ENCODE measurements at regions not wholly inside any gene's neighbourhood (a gene's known extent, or its start where the extent isn't known, plus 50 kb on each side); places are given as distances from the start of the nearest gene placed in this dataset.
"Not testable (repeated sequence)": the region's sequence is repeated elsewhere in the genome, so short reads cannot be mapped to it uniquely, and the experiment has no call there.

DNA sequence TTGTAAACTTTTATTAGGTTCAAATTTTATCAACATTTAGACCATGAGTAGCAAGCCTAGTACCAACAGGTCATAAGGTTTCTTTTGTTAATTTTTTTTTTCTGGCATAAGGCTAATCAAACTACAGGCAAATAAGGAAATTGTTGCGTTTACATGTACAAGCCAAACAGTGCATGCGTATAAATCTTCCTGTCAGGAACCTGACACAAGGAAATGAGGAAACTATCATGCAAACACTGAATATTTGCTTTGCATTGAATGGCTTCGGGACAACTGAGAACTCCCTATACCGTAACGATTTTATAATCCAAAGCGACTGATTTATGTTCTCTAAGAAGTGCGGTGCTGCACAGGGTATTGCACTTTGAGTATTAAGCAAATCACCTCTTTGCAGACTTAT, 133.0 kb upstream of the TRPC4 start:
- intact Hi-C loops (cut with micrococcal nuclease): no loop called here

DNA sequence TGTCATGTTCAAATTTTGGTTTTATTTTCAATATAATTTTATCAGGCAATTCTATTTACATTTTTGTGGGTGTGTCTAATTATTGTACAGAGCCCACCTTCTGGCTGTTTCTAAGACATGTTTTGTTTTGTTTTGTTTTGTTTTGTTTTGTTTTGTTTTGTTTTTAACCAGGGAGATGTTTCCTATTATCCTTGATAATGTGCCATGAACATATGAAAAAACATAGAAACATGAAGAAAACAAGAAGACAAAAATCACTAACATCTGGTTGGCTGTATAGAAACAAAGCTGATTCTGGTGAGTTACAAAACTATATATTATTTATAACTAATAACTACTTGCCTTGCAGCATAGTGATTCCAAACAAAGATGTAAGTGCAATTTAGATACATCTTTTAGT, 128.1 kb upstream of the TRPC4 start:
- intact Hi-C loops (cut with micrococcal nuclease): no loop called here

DNA sequence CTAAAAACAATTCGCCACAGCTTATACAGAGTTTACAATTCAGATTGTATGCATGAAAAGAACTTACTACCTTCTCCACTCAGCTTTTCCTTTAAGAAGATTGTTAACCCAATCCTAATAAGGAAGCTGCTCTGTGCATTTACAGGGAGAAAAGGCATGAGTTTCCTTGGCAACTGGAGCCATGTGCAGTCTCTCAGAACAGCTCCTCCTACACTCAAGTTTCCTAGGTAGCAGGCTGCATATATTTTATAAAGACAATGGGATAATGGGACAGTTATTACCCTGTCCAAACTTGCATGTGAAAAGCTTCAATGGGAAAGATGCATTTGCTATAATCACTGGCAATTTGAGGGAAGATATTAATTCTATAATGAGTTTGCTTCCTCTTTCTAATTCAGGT, 125.5 kb upstream of the TRPC4 start:
- intact Hi-C loops (cut with micrococcal nuclease): no loop called here

DNA sequence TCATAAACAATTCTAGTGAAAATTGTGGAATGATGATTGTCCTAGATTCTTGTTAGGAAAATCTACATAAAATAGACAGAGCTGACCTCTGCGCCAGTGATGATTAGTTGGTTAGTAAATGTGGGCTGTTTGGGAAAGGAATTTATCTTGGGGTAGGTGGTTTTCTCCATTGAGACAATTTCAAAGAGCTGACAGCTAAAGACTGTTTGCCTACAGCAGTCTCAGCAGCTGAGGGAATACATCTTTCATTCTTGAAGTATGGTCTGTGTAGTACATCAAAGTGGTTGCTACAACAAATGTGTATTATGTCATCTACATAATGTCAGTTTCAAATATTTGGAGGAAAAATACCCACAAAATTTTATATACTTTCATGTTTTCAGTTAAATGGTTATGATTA, 117.2 kb upstream of the TRPC4 start:
- intact Hi-C loops (cut with micrococcal nuclease): no loop called here

DNA sequence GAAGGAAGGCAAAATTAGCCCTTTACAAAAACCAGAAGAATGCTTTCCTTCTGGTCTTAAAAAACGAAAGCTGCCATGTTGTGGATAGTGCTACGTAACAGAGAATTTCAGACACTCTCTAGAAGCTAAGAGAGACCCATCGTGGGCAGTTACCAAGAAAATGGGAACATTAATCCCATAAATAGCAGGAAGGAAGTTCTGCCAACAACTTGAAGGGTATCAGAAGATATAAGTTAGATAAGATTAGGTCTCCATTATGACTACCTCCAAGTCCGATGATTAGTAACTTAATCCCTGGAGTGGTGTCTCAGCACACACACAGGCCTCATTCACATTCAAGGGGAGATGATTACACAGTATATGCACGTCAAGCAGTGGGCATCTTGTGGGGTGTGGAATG, 115.7 kb upstream of the TRPC4 start:
- intact Hi-C loops (cut with micrococcal nuclease): no loop called here

DNA sequence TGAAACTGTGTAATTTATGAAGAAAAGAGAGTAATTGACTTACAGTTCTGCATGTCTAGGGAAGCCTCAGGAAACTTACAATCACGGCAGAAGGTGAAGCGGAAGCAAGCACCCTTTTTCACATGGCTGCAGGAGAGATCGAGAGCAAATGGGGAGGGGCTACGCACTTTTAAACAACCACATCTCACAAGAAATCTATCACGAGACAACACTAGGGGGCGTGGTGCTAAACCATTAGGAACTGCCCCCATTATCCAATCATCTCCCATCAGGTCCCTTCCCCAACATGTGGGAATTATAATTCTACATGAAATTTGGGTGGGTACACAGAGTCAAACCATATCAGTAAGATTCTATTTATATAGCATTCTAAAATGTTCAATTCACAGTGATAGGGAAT, 114.8 kb upstream of the TRPC4 start:
- intact Hi-C loops (cut with micrococcal nuclease): no loop called here

DNA sequence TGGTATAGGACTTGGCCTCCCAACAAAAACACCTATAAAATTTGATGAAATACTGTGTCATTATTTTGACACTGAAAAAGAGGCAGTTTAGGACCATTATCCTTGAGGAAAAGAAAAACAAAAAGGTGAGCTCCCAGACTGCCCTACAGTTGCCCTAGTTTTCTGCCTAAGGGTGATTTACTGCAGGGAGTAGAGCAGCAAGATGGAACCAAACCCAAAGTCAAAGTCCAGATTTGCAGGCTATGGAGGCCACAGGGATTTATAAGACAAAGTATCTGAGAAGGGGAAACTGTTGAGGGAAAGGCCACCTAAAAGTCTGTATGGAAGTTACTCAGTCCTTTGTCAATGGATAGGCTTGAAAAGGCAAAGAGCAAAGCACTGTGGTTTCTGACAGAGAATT, 112.4 kb upstream of the TRPC4 start:
- intact Hi-C loops (cut with micrococcal nuclease): no loop called here

DNA sequence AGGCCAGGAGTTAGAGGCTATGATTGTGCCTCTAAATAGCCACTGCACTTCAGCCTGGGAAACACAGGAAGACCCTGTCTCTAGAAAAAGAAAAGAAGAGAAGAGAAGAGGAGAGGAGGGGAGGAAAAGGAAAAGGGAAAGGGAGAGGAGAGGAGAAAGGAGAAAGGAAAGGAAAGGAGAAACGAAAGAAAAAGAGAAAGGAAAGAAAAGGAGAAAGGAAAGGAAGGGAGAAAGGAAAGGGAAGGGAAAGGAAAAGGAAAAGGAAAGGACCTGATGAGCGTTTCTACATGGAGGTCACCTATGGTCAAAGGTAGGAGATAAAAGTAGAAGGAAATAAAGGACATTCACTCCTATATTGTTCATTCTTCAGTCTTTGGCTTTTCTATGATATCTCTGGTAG, 109.1 kb upstream of the TRPC4 start:
- intact Hi-C loops (cut with micrococcal nuclease): no loop called here

DNA sequence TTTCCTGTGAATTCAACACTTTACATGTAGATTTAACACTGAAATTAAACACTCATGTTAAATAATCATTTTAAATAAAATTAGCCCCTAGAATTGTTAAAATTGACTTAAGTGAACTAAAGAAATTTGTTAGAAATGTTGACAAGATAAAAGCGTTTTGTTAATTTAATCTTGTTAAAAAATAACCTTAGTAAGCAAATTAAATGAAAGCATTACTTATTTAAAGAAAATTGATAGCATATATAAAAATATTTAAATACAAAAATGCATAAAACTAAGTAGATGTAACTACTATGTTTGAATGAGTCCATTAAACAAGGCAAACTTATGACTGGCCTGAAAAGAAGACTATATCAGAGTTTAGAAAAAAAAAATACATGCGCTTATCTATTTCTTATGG, 99.0 kb upstream of the TRPC4 start:
- intact Hi-C loops (cut with micrococcal nuclease): no loop called here

DNA sequence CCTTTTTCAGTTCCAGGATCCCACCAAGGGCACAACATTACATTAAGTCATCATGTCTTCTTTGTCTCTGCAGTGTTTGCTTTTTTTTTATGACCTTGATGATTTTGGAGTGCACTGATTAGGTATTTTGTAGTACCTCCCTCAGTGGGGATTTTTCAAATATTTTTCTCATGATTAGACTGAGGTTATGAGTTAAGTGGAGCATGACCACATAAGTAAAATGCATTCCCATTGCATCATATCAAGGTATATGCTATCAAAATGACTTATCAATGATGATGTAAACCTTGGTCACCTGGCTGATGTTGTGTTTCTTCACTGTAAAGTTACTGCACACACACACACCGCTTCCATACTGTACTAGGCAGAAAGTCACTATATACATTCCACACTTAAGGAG, 96.7 kb upstream of the TRPC4 start:
- intact Hi-C loops (cut with micrococcal nuclease): no loop called here

DNA sequence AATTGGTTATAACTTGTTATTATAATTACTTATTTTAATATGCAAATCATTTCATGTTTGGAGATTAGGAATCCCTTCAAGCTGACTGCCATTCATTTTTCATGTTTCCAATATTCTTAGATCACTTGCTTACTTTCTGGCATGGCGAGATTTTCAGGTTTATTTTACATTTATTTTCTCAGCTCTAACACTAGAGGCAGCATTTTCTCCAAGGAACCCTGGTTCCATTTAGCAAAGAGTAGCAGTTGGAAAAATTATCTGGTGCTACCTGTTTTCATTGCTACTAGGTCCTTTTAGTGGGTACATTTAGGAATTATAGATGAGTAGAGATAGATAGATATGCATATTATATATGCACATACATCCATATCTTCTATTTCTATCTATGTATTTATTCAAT, 90.9 kb upstream of the TRPC4 start:
- intact Hi-C loops (cut with micrococcal nuclease): no loop called here

DNA sequence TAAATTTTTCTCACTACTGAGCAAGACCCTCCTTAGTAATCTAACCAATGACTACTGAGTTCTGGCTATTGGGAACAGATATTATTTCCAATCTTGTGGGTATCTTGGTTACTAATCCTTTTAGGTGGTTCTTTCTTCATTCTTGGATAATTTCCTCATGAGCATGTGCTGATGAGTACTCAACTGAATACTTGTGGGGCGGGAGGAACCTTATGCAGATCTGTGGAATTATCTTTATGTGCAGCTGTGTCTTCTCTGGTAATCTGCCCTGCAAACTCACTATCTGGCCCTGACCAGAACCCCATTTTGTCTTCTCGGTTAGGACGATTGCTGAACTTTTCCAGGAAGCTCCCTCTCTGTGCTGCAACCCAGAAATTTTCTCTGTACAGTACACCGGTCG, 89.7 kb upstream of the TRPC4 start:
- intact Hi-C loops (cut with micrococcal nuclease): no loop called here

DNA sequence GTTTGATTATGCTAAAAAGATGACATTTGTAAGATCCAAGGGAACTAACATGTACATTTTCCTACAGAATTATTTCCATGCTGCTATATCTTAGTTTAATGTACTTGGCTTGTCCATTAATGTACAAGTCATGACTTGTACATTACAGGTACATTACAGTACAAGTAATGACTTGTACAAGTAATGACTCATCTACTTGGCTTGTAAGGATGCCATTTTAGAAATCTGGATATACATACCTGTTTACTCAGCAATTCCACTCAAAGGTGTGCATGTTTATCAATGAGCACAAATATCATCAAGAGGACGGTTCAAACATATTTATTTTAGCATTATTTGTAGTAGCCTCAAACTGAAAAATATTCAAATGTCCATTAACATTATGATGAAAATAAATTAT, 87.0 kb upstream of the TRPC4 start:
- intact Hi-C loops (cut with micrococcal nuclease): no loop called here

DNA sequence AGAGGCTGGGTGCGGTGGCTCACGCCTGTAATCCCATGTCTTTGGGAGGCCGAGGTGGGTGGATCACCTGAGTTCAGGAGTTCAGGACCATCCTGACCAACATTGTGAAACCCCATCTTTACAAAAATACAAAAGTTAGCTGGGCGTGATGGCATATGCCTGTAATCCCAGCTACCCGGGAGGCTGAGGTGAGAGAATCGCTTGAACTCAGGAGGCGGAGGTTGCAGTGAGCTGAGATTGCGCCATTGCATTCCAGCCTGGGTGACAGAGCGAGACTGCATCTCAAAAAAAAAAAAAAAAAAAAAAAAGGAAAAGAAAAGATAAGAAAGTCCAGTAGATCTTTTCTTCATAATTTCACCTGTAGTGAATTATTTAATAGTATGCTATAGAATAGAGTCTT, 85.0 kb upstream of the TRPC4 start:
- intact Hi-C loops (cut with micrococcal nuclease): not testable (repeated sequence)

DNA sequence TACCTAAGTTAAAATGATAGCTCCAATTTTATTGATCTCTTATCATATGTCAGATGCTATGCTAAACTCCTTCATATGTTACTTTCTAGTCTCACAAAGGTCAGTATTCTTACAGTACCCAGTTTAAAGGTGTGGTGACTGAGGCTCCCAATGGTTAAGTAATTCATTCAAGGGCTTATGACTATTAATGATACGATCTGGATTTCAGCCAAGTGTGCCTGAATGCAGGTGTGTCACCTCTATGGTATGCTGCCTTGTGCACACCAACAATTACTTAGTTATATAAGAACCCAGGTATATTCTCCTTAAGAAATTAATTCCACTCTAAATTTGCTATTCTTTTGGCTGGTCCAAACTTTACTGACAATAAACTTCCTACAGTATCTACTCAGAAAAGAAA, 84.6 kb upstream of the TRPC4 start:
- intact Hi-C loops (cut with micrococcal nuclease): no loop called here

DNA sequence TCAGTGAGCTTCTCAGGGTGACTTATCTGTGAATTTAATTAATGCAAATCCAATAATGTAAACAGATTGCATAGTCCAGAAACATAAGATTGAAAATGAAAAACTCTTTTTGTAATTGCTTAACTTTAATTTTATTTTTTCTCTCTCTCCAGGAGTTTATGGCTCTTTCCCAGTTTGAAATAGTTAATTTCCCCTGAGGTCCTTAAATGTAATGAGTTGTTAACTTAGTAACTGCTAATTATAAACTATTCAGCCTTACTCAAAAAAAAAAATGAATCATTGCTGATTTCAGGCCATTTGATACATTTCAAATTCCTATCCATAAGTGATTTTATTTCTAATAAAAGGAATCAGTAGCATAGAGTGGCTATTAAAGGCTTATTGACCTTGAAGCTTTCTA, 84.1 kb upstream of the TRPC4 start:
- intact Hi-C loops (cut with micrococcal nuclease): no loop called here

DNA sequence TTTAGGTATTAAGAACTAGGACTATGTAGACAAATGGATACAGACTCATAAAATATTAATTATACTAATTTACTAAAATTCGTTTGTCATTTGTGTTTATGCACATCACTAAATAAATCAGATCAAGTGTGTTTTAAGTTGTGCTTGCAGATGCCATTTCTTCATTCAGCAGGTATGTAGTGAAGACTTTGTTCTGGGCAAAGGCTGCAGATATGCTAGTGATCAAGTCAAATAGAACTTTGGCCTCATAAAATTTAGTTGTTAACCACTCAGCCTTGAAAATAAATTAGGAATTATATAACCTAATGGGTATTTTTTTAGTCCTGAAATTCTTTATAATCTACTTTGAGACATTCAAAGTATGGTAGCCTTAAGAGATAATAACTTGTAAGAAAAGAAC, 80.4 kb upstream of the TRPC4 start:
- intact Hi-C loops (cut with micrococcal nuclease): no loop called here

DNA sequence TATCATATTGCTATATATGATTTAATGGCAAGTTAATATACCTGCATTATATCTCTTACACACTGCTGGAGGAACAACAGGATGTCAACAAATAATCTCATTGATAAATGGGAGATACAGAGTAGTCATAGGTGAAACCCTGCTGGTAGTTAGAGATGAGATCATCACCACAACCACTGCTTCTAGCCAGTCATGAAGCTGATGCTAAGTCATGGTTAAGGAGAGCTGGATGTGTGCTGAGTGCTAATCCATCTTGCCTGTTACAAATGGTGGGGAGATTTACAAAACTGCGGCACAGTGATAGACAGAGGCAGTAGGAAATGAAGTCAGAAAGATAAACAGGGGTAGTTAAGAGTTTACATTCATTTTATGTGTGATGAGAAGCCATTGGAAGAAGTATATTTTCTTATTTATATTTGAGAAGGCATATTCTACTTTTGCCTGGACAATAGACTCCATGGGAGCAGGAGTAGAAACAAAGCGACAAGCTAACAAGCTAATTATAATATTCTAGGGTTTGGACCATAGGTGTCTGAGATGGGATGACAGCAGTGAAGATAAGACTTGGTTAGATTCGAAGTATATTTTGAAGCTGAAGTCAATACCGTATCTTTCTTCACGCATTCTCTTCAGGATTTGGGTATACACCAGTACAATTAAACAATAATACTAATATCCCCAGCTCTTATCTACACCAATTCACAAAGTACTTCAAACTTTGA, 78.0 kb upstream of the TRPC4 start:
- intact Hi-C loops (cut with micrococcal nuclease): no loop called here

DNA sequence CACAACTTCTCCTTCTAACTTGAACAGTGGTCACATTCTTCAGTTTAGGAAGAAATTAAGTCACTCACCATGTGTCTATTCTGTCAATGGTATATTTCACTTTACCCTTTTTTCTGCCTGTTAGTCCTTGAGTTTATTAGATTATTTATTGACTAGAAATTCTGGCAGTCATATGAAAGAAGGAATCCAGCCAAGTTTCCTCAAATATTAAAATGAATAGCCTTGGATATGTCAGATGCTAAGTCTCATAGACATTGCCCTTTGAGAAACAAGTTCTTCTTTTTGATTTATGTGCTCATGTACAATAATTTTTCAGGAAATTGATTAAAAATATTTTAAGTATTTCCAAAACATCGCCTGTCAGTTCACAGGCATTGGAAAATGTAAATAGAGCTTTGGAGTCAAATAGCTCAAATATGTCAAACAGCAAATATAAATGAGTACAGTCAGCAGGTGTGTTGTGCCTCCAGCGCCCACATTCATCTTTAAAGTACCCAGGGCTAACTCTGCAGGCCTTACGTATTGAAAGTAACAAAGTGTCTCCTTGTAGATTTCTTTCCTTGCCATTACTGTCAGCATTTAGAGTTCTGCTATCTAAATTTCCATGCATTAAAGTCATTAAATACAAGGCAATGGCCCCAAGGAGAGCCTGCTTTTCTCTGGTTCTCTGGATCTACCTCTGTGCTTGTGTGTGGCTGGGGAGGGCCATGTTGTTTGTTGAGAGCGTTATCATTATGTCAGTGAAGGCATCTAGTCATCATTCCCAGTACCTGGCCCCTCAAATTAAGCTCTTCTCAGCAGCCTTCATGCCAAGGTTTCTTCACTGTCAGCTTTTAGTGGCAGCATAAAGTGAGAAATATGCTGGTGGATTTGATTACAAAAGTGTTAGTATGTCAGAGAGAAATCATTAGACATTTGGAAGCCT, 76.3 kb upstream of the TRPC4 start:
- intact Hi-C loops (cut with micrococcal nuclease): no loop called here

DNA sequence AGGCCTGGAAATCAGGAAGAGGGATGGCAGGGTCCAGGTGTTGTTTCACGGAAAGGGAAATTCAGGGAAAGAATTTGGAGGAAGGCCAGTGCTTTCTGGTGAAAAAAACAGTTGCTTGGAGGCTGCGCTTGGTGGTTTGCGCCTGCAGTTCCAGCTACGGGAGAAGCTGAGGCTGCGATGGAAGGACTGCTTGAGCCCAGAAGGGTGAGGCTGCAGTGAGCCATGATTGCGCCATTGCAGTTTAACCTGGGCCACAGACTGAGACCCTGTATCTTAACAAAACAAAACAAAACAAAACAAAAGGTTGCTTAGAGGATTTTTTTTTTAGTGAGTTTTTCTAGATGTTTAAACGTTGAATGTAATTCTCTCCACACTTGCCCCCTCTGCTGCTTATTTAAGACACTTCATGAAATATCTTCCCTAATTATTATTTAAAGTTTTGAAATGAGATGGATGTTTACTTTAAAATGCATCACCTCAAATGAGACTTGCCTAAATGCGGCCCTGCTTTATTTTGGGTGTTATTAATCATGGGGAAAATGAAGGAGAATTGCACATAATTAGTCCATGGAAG, 75.4 kb upstream of the TRPC4 start:
- intact Hi-C loops (cut with micrococcal nuclease): no loop called here

DNA sequence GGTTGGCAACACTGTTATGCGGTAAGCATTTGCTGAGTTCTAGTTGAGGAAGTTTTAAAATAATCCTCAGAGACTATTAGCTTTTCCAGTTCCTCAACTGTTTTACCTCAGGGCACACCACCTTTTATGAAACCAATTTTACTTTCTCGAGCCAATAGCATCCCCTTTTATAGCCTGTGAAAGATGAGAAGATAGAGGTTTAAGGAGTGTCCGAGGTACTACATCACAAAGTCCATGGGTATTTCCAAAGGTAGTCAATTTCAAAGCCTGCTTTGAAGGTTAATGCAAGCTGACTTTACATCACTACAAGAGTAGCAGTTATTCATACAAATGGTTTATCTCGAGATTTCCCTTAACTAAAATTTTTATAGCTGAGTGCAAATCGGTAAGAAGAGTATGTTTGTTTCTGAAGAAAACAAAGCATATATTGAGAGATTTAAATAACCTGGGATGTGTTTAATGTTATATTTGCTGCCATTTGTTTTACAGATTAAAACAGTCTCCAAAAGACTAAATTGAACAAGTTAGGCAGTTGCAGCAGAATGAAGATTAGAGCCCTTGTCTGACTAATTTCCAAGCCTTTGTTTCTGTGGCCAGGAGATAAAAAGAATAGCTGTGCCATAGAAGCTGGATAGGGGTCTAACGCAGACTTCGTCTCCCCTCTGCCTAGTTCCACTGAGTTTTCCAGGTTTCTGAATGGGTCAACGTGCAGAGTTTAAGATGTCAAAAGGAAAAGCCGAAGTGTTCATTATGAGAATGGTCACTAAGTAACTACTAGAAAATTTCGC, 74.7 kb upstream of the TRPC4 start:
- intact Hi-C loops (cut with micrococcal nuclease): no loop called here

DNA sequence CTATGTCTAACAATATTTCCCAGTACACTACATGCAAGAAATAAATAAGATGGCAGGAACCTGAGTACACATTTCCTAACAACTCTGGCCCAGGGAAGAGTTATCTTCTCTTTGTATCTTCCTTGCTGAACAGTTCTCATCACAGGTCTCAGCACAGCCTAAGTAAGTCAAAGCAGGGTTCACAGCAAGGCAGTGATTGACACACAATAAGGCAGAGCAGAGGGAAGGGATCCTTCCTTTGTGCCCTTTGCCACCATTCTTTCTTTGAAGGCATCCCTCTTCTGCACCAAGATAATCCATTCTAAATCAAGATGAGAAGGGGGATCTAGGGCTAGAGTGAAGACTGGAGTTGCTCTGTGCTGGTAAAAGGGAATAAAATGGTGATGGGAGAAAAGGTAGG, 73.4 kb upstream of the TRPC4 start:
- intact Hi-C loops (cut with micrococcal nuclease): no loop called here
